ENCODE measurements at regions not wholly inside any gene's neighbourhood (a gene's known extent, or its start where the extent isn't known, plus 50 kb on each side); places are given as distances from the start of the nearest gene placed in this dataset.
"Not testable (repeated sequence)": the region's sequence is repeated elsewhere in the genome, so short reads cannot be mapped to it uniquely, and the experiment has no call there.

DNA sequence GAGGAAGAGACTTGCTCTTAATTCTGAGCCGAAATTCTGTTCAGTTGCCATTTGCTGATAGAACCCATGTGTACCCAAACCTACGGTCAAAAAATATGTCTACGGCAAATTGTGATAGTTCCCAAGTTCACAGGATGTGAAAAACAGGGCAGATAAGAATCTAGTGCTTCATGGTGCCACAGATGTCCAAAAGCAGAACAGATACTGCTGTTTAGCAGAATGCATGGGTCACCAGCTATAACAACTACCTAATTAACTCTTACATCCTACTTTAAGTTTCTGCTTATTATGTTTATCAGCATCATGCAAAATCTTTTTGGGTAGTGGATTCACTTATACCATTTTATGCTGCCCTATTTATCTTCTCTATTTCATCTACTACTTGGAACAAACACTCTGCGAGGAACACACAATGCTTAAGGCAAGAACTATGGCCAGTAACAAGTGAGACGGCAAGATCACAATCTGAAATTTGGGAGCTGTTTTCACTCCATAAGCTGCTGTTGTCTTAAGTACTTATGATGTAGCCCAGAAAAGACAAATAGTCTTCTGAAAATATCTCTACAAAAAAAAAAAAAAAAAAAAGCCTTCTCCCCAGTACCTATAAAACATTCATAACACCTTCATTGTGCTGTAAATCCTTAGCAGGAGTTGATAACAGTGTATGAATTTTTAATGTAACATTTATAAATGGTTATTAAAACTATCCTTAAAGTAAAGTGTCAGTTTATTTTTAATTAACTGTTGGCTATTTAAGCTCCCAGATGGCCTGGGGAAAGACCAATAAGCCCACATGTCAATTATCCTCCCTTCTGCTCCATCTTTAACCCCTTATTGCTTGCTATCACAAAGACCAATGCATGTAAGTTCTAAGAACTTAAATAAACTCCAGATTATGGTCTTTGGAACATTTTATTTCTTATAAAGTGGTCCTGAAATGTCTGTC is 232.3 kb downstream of the TLR4 start:
- Histone ChIP-seq H3K4me3 (ENCODE audit: insufficient read length, low read depth) (no peak overlapping the region), H3K4me1 (ENCODE audit: insufficient read depth, insufficient read length) (no peaks in the 10 kb centered on the region), H3K36me3 (ENCODE audit: insufficient read depth, insufficient read length, low read length) (no peaks in the 10 kb centered on the region), H3K9ac (ENCODE audit: insufficient read length, low read depth) (no peak overlapping the region), H3K27me3 (ENCODE audit: insufficient read depth, insufficient read length) (no peaks in the 10 kb centered on the region), H3K9me3 (ENCODE audit: insufficient read depth, low read length) (no peaks in the 10 kb centered on the region)
- TF ChIP-seq SUZ12 (IDR thresholded peaks at IDR 0.05; ENCODE audit: extremely low read depth, insufficient read depth, insufficient read length) = no peak
- DNase-seq (ENCODE audit: low read depth, low spot score) = no peak

GRCh38 chr9:117938086-117938485 is 233.9 kb downstream of the TLR4 start:
- Histone ChIP-seq H3K9ac (ENCODE audit: insufficient read length, low read depth) (no peak overlapping the region), H3K4me3 (ENCODE audit: insufficient read length, low read depth) (no peak overlapping the region), H3K4me1 (ENCODE audit: insufficient read depth, insufficient read length) (no peaks in the 10 kb centered on the region), H3K9me3 (ENCODE audit: insufficient read depth, low read length) (no peaks in the 10 kb centered on the region), H3K27me3 (ENCODE audit: insufficient read depth, insufficient read length) (no peaks in the 10 kb centered on the region), H3K36me3 (ENCODE audit: insufficient read depth, insufficient read length, low read length) (no peaks in the 10 kb centered on the region)
- DNase-seq (ENCODE audit: low read depth, low spot score) = no peak
- no peak for TF ChIP-seq ZNF274 (IDR thresholded peaks at IDR 0.05; ENCODE audit: low read depth, low read length)
- no peak for TF ChIP-seq SUZ12 (IDR thresholded peaks at IDR 0.05; ENCODE audit: extremely low read depth, insufficient read depth, insufficient read length)
- no peak for TF ChIP-seq YY1 (IDR thresholded peaks at IDR 0.05; ENCODE audit: insufficient read depth, insufficient read length)

GRCh38 chr9:117938896-117939295 is 234.7 kb downstream of the TLR4 start:
- no peak for DNase-seq (ENCODE audit: low read depth, low spot score)
- Histone ChIP-seq H3K36me3 (ENCODE audit: insufficient read depth, insufficient read length, low read length) (no peaks in the 10 kb centered on the region), H3K9me3 (ENCODE audit: insufficient read depth, low read length) (no peaks in the 10 kb centered on the region), H3K4me3 (ENCODE audit: insufficient read length, low read depth) (no peak overlapping the region), H3K4me1 (ENCODE audit: insufficient read depth, insufficient read length) (peaks cover 3% of the 10 kb centered on the region), H3K27me3 (ENCODE audit: insufficient read depth, insufficient read length) (no peaks in the 10 kb centered on the region), H3K9ac (ENCODE audit: insufficient read length, low read depth) (no peak overlapping the region)
- TF ChIP-seq SUZ12 (IDR thresholded peaks at IDR 0.05; ENCODE audit: extremely low read depth, insufficient read depth, insufficient read length) = no peak
- no peak for TF ChIP-seq YY1 (IDR thresholded peaks at IDR 0.05; ENCODE audit: insufficient read depth, insufficient read length)
- no peak for TF ChIP-seq ZNF274 (IDR thresholded peaks at IDR 0.05; ENCODE audit: low read depth, low read length)

- not testable (repeated sequence) for H3K27me3 ChIP-seq (ENCODE audit: insufficient read depth, insufficient read length); H3K9ac ChIP-seq (ENCODE audit: insufficient read length, low read depth); DNase-seq (ENCODE audit: low read depth, low spot score); H3K4me3 ChIP-seq (ENCODE audit: insufficient read length, low read depth); H3K9me3 ChIP-seq (ENCODE audit: insufficient read depth, low read length); H3K4me1 ChIP-seq (ENCODE audit: insufficient read depth, insufficient read length); H3K36me3 ChIP-seq (ENCODE audit: insufficient read depth, insufficient read length, low read length)
Observed at GRCh38 chr9:117944750-117945149, 240.5 kb downstream of the TLR4 start.

DNA sequence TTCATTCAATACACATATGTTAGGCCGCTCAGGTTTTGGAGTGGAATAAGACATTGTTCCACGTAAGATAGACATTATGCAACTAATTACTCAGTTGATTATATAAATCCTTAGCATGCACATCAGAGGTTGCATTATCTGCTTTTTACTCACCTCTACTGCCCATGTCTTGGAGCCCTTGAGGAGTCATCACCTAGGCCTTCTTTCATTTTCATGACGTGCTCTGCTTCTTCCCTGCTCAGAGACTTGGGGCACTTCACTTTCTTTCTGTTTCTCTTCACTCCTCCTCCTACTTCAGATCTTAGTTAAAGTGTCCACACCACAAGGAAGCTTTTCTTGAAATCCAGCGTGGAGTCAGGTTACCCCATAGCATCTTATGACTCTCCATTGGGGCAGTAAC is 241.1 kb downstream of the TLR4 start:
- Histone ChIP-seq H3K36me3 (ENCODE audit: insufficient read depth, insufficient read length, low read length) (no peaks in the 10 kb centered on the region), H3K4me1 (ENCODE audit: insufficient read depth, insufficient read length) (peaks cover 3% of the 10 kb centered on the region), H3K9ac (ENCODE audit: insufficient read length, low read depth) (no peak overlapping the region), H3K9me3 (ENCODE audit: insufficient read depth, low read length) (no peaks in the 10 kb centered on the region), H3K27me3 (ENCODE audit: insufficient read depth, insufficient read length) (no peaks in the 10 kb centered on the region), H3K4me3 (ENCODE audit: insufficient read length, low read depth) (no peak overlapping the region)
- TF ChIP-seq YY1 (IDR thresholded peaks at IDR 0.05; ENCODE audit: insufficient read depth, insufficient read length) (no peak), ZNF274 (IDR thresholded peaks at IDR 0.05; ENCODE audit: low read depth, low read length) (no peak), SUZ12 (IDR thresholded peaks at IDR 0.05; ENCODE audit: extremely low read depth, insufficient read depth, insufficient read length) (no peak)
- DNase-seq (ENCODE audit: low read depth, low spot score) = no peak

DNA sequence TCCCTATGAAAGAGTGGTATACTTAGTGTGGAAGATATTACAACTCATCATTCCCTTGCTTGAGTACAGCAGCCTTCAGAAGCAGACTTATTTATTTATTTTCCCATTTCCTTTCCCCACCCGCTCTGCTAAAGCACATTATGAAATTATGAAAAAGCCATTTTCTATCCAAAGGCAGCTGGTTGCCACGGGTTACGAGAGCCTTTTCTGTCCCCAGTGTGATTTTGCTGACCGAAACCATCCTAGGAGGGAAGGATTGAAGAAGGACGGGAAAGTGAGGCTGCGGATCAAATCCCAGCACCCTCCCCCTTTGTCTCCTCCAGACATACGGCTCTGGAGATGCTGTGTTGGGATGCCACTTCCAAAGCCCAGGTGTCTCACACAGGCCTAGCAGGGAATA is 246.9 kb downstream of the TLR4 start:
- TF ChIP-seq YY1 (IDR thresholded peaks at IDR 0.05; ENCODE audit: insufficient read depth, insufficient read length) (no peak), SUZ12 (IDR thresholded peaks at IDR 0.05; ENCODE audit: extremely low read depth, insufficient read depth, insufficient read length) (no peak), ZNF274 (IDR thresholded peaks at IDR 0.05; ENCODE audit: low read depth, low read length) (no peak)
- H3K9me3 ChIP-seq (ENCODE audit: insufficient read depth, low read length) = no peaks in the 10 kb centered on the region
- no peaks in the 10 kb centered on the region for H3K27me3 ChIP-seq (ENCODE audit: insufficient read depth, insufficient read length)
- DNase-seq (ENCODE audit: low read depth, low spot score) = no peak
- H3K9ac ChIP-seq (ENCODE audit: insufficient read length, low read depth) = no peak overlapping the region
- no peak overlapping the region for H3K4me3 ChIP-seq (ENCODE audit: insufficient read length, low read depth)
- H3K4me1 ChIP-seq (ENCODE audit: insufficient read depth, insufficient read length) = no peaks in the 10 kb centered on the region
- no peaks in the 10 kb centered on the region for H3K36me3 ChIP-seq (ENCODE audit: insufficient read depth, insufficient read length, low read length)

DNA sequence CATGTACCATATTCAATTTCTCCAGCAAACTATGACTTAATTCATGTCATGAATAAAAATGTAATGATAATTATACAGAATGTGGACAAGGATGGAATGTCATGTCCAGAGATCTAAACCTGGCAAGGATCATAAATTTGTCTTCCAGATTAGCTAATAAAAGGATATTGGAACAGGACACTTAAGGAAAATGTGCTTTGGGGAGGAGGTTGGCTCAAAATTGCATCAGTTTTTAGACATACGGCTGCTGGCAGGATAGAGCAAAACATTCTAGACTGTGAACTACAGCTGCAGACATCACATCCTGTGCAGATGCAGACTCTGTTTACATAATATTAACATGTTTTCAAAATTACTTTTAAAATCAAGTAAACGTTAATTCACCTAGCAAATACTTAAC is 248.4 kb downstream of the TLR4 start:
- Histone ChIP-seq H3K36me3 (ENCODE audit: insufficient read depth, insufficient read length, low read length) (no peaks in the 10 kb centered on the region), H3K9me3 (ENCODE audit: insufficient read depth, low read length) (no peaks in the 10 kb centered on the region), H3K27me3 (ENCODE audit: insufficient read depth, insufficient read length) (no peaks in the 10 kb centered on the region), H3K9ac (ENCODE audit: insufficient read length, low read depth) (no peak overlapping the region), H3K4me1 (ENCODE audit: insufficient read depth, insufficient read length) (no peaks in the 10 kb centered on the region), H3K4me3 (ENCODE audit: insufficient read length, low read depth) (no peak overlapping the region)
- TF ChIP-seq YY1 (IDR thresholded peaks at IDR 0.05; ENCODE audit: insufficient read depth, insufficient read length) = no peak
- no peak for TF ChIP-seq SUZ12 (IDR thresholded peaks at IDR 0.05; ENCODE audit: extremely low read depth, insufficient read depth, insufficient read length)
- no peak for TF ChIP-seq ZNF274 (IDR thresholded peaks at IDR 0.05; ENCODE audit: low read depth, low read length)
- no peak for DNase-seq (ENCODE audit: low read depth, low spot score)
